ENCODE measurements at regions not wholly inside any gene's neighbourhood (a gene's known extent, or its start where the extent isn't known, plus 50 kb on each side); places are given as distances from the start of the nearest gene placed in this dataset.

- TF ChIP-seq CTCF (IDR thresholded peaks at IDR 0.05 in 4 of 5, conservative IDR thresholded peaks at IDR 0.05 in 1 of 5) (no peak), POLR2A (IDR thresholded peaks at IDR 0.05) (no peak)
Measured at GRCh38 chr2:155904720-155905119, 427.8 kb downstream of the NR4A2 start.
